ENCODE measurements at regions not wholly inside any gene's neighbourhood (a gene's known extent, or its start where the extent isn't known, plus 50 kb on each side); places are given as distances from the start of the nearest gene placed in this dataset.

DNA sequence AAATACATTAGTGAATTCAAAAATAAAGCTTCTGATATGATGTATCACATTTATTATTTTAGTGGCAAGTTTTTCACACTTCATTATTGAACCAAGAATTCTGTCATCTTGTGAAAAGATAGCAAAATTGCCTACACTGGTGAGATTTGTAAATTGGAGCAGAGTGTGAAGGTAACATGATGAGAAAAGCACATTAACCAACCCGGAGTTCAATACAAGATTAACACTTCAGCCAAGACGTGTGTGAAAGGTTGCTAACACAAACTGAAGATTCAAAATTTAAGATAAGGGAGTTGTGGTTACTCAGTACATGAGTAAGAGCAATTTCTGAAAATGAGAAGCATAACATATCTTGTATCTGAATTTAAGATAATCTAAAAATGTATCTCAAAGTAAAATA lies 346.7 kb downstream of the PDHA2 start:
- no peaks in the 10 kb centered on the region for H4K20me1 ChIP-seq (ENCODE audit: insufficient read depth)
- no peaks in the 10 kb centered on the region for H3K9me3 ChIP-seq (ENCODE audit: control insufficient read depth in 1 of 2, insufficient read depth in 1 of 2, low read depth in 1 of 2, low read length in 2 of 2)
- POLR2A ChIA-PET: no interaction called here
- no peak for ATAC-seq
- no peaks in the 10 kb centered on the region for H3K36me3 ChIP-seq (ENCODE audit: control insufficient read depth in 1 of 2, insufficient read depth in 2 of 2, low read length in 2 of 2)
- H3K27ac ChIP-seq (ENCODE audit: low read depth, low read length): no peak overlapping the region
- TF ChIP-seq RAD21 (IDR thresholded peaks at IDR 0.05; ENCODE audit: low read depth): no peak
- TF ChIP-seq JUND (IDR thresholded peaks at IDR 0.05): no peak
- no peak for TF ChIP-seq POLR2AphosphoS5 (IDR thresholded peaks at IDR 0.05; ENCODE audit: low read depth, low read length)
- TF ChIP-seq, protein P1, sequence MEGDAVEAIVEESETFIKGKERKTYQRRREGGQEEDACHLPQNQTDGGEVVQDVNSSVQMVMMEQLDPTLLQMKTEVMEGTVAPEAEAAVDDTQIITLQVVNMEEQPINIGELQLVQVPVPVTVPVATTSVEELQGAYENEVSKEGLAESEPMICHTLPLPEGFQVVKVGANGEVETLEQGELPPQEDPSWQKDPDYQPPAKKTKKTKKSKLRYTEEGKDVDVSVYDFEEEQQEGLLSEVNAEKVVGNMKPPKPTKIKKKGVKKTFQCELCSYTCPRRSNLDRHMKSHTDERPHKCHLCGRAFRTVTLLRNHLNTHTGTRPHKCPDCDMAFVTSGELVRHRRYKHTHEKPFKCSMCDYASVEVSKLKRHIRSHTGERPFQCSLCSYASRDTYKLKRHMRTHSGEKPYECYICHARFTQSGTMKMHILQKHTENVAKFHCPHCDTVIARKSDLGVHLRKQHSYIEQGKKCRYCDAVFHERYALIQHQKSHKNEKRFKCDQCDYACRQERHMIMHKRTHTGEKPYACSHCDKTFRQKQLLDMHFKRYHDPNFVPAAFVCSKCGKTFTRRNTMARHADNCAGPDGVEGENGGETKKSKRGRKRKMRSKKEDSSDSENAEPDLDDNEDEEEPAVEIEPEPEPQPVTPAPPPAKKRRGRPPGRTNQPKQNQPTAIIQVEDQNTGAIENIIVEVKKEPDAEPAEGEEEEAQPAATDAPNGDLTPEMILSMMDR (IDR thresholded peaks at IDR 0.05 in 2 of 3, conservative IDR thresholded peaks at IDR 0.05 in 1 of 3; ENCODE audit: borderline replicate concordance in 1 of 3, insufficient read depth in 1 of 3, low read depth in 2 of 3, low read length in 2 of 3): no peak
- no peak for TF ChIP-seq EZH2 (IDR thresholded peaks at IDR 0.05)
- no peak for TF ChIP-seq EGR1 (IDR thresholded peaks at IDR 0.05; ENCODE audit: low read depth)
- TF ChIP-seq YY1 (IDR thresholded peaks at IDR 0.05; ENCODE audit: extremely low read depth, insufficient replicate concordance, low read depth, low read length): no peak
- TF ChIP-seq ZFX (IDR thresholded peaks at IDR 0.05): no peak
- TF ChIP-seq TCF7L2 (IDR thresholded peaks at IDR 0.05; ENCODE audit: borderline replicate concordance, extremely low read depth, insufficient read depth, insufficient read length): no peak
- H3K4me3 ChIP-seq (replicated peaks in 1 of 2; ENCODE audit: low read depth in 1 of 2, low read length in 2 of 2): no peak overlapping the region
- no peaks in the 10 kb centered on the region for H3K4me1 ChIP-seq (ENCODE audit: control insufficient read depth in 1 of 2, insufficient read depth in 2 of 2, low read length in 2 of 2)
- H3K4me2 ChIP-seq (ENCODE audit: low read length): no peak overlapping the region
- no peaks in the 10 kb centered on the region for H3K79me2 ChIP-seq (ENCODE audit: insufficient read depth, low read length)
- no peak for DNase-seq (ENCODE audit: low read depth, low spot score)
- H3K9me2 ChIP-seq (ENCODE audit: insufficient read depth): no peaks in the 10 kb centered on the region
- H2AFZ ChIP-seq (ENCODE audit: low read depth, low read length, poor library complexity, severe bottlenecking): no peak overlapping the region
- no peak overlapping the region for H3K9ac ChIP-seq (ENCODE audit: low read length)
- no peaks in the 10 kb centered on the region for H3K27me3 ChIP-seq (ENCODE audit: insufficient read depth, low read length)
- CTCF ChIA-PET: no interaction called here
- intact Hi-C loops (cut with micrococcal nuclease): no loop called here
- BruUV-seq (replicated peaks): no TSS peak
- RAD21 ChIA-PET (ENCODE audit: low non-redundant PET in 1 of 2, low total read pairs in 2 of 2, uncharacterized antibody in 2 of 2, unreplicated experiment in 2 of 2): no interaction called here

DNA sequence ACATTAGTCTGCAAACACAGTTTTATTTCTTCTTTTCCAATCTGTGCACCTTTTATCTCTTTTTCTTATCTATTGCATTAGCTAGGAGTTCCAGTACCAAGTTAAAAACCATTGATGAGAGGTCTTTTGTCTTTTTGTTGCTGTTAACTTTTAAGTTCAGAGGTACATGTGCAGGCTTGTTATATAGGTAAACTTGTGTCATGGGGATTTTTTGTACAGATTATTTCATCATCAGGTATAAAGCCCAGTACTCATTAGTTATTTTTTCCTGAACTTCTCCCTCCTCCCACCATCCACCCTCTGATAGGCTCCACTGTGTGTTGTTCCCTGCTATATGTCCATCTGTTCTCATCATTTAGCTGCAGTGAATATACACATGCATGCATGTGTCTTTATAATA lies 349.9 kb downstream of the PDHA2 start:
- no peak overlapping the region for H3K4me2 ChIP-seq (ENCODE audit: low read length)
- H3K27ac ChIP-seq (ENCODE audit: low read depth, low read length): no peak overlapping the region
- no peaks in the 10 kb centered on the region for H3K4me1 ChIP-seq (ENCODE audit: control insufficient read depth in 1 of 2, insufficient read depth in 2 of 2, low read length in 2 of 2)
- POLR2A ChIA-PET: no interaction called here
- H2AFZ ChIP-seq (ENCODE audit: low read depth, low read length, poor library complexity, severe bottlenecking): no peak overlapping the region
- H4K20me1 ChIP-seq (ENCODE audit: insufficient read depth): no peaks in the 10 kb centered on the region
- H3K9me2 ChIP-seq (ENCODE audit: insufficient read depth): no peaks in the 10 kb centered on the region
- BruUV-seq (replicated peaks): no TSS peak
- CTCF ChIA-PET: no interaction called here
- DNase-seq (ENCODE audit: low read depth, low spot score) (no peak), ATAC-seq (no peak)
- intact Hi-C loops (cut with micrococcal nuclease): no loop called here
- TF ChIP-seq, protein P2, sequence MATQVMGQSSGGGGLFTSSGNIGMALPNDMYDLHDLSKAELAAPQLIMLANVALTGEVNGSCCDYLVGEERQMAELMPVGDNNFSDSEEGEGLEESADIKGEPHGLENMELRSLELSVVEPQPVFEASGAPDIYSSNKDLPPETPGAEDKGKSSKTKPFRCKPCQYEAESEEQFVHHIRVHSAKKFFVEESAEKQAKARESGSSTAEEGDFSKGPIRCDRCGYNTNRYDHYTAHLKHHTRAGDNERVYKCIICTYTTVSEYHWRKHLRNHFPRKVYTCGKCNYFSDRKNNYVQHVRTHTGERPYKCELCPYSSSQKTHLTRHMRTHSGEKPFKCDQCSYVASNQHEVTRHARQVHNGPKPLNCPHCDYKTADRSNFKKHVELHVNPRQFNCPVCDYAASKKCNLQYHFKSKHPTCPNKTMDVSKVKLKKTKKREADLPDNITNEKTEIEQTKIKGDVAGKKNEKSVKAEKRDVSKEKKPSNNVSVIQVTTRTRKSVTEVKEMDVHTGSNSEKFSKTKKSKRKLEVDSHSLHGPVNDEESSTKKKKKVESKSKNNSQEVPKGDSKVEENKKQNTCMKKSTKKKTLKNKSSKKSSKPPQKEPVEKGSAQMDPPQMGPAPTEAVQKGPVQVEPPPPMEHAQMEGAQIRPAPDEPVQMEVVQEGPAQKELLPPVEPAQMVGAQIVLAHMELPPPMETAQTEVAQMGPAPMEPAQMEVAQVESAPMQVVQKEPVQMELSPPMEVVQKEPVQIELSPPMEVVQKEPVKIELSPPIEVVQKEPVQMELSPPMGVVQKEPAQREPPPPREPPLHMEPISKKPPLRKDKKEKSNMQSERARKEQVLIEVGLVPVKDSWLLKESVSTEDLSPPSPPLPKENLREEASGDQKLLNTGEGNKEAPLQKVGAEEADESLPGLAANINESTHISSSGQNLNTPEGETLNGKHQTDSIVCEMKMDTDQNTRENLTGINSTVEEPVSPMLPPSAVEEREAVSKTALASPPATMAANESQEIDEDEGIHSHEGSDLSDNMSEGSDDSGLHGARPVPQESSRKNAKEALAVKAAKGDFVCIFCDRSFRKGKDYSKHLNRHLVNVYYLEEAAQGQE (IDR thresholded peaks at IDR 0.05; ENCODE audit: low read depth): no peak
- no peaks in the 10 kb centered on the region for H3K9me3 ChIP-seq (ENCODE audit: control insufficient read depth in 1 of 2, insufficient read depth in 1 of 2, low read depth in 1 of 2, low read length in 2 of 2)
- H3K9ac ChIP-seq (ENCODE audit: low read length): no peak overlapping the region
- no peaks in the 10 kb centered on the region for H3K79me2 ChIP-seq (ENCODE audit: insufficient read depth, low read length)
- H3K4me3 ChIP-seq (replicated peaks in 1 of 2; ENCODE audit: low read depth in 1 of 2, low read length in 2 of 2): no peak overlapping the region
- no peaks in the 10 kb centered on the region for H3K27me3 ChIP-seq (ENCODE audit: insufficient read depth, low read length)
- RAD21 ChIA-PET (ENCODE audit: low non-redundant PET in 1 of 2, low total read pairs in 2 of 2, uncharacterized antibody in 2 of 2, unreplicated experiment in 2 of 2): no interaction called here
- no peaks in the 10 kb centered on the region for H3K36me3 ChIP-seq (ENCODE audit: control insufficient read depth in 1 of 2, insufficient read depth in 2 of 2, low read length in 2 of 2)
